ENCODE measurements at regions not wholly inside any gene's neighbourhood (a gene's known extent, or its start where the extent isn't known, plus 50 kb on each side); places are given as distances from the start of the nearest gene placed in this dataset.

GRCh38 chr11:35088226-35088625 lies 50.7 kb upstream of the CD44 start:
- no peak for TF ChIP-seq RAD21 (IDR thresholded peaks at IDR 0.05)
- no peak for TF ChIP-seq CTCF (IDR thresholded peaks at IDR 0.05; ENCODE audit: low read depth, low read length, missing input control)
- no peak for TF ChIP-seq MAX (IDR thresholded peaks at IDR 0.05)
- TF ChIP-seq JUND (IDR thresholded peaks at IDR 0.05), result no peak
- no peak for TF ChIP-seq REST (IDR thresholded peaks at IDR 0.05)
- no peak for TF ChIP-seq YY1 (IDR thresholded peaks at IDR 0.05)
- no peak for TF ChIP-seq SP1 (IDR thresholded peaks at IDR 0.05)
- no peak for TF ChIP-seq TAF1 (conservative IDR thresholded peaks at IDR 0.05)
- TF ChIP-seq ATF3 (IDR thresholded peaks at IDR 0.05), result no peak
